ENCODE measurements at regions not wholly inside any gene's neighbourhood (a gene's known extent, or its start where the extent isn't known, plus 50 kb on each side); places are given as distances from the start of the nearest gene placed in this dataset.

DNA sequence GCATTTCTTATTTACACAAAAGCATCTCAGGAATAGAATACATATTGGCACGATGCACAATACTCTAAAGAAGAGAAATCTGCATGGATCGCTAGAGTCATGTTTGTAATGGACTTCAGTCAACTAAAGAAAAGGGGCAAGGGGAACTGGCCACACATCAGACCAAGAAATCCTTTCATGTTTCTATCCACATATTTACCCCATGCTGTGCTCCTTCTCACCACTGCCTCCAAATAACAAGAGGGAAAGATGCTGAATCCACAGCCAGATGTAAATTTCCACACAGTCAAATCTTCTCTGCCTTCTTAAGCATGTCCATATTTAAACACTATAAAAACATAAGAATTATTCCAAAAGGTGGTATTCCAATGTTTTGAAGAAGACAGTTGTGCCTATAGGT, 67.6 kb downstream of the COX18 start:
- Histone ChIP-seq H3K36me3 (ENCODE audit: control insufficient read depth, low read depth, low read length) (no peaks in the 10 kb centered on the region), H3K4me3 (ENCODE audit: low read length) (no peak overlapping the region), H3K9ac (ENCODE audit: low read length) (no peak overlapping the region), H3K27ac (ENCODE audit: low read length) (no peak overlapping the region), H3K9me3 (ENCODE audit: control insufficient read depth, low read depth, low read length) (no peaks in the 10 kb centered on the region), H3K27me3 (ENCODE audit: control insufficient read depth, insufficient read depth, low read length) (no peaks in the 10 kb centered on the region), H3K4me1 (ENCODE audit: control insufficient read depth, low read depth, low read length) (no peaks in the 10 kb centered on the region)

DNA sequence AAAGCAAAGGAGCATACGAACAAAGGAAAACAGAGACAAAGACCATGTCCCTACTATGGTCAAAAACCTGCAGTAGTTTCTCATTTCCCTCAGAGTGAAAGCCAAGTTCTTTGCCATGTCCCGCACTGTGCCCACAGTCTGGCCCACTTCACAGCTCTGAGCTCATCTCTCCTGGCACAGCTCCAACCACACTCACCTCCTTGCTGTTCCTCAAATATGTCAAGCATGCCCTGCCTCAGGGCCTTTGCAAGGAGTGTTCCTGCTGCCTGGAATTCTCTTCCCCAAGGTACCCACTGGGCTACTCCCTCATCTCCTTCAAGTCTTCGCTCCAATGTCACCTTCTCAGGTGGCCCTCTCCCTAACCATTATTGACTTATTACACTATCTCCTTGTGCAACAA, 72.1 kb downstream of the COX18 start:
- H3K9ac ChIP-seq (ENCODE audit: low read length): no peak overlapping the region
- H3K9me3 ChIP-seq (ENCODE audit: control insufficient read depth, low read depth, low read length): no peaks in the 10 kb centered on the region
- H3K4me3 ChIP-seq (ENCODE audit: low read length): no peak overlapping the region
- H3K27ac ChIP-seq (ENCODE audit: low read length): no peak overlapping the region
- no peaks in the 10 kb centered on the region for H3K36me3 ChIP-seq (ENCODE audit: control insufficient read depth, low read depth, low read length)
- no peaks in the 10 kb centered on the region for H3K27me3 ChIP-seq (ENCODE audit: control insufficient read depth, insufficient read depth, low read length)
- no peaks in the 10 kb centered on the region for H3K4me1 ChIP-seq (ENCODE audit: control insufficient read depth, low read depth, low read length)

DNA sequence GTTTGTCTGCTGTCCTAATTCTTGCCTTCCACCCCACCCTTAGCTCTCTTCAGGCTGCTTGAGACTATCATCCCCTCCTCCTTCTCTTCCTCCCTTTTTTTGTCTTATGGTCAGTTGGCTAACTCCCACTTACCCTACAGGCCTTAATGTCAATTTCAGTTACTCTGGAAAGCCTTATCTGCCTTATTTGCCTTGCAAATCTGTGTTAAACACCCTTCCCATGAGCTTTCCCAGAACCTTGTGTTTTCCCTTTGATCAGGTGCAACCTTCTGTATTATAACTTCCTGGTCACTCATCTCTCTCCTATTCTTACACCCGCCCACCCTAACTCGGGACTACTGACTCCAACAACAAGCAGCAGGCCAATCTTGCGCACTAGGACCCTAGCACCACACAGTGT, 74.8 kb downstream of the COX18 start:
- Histone ChIP-seq H3K9me3 (ENCODE audit: control insufficient read depth, low read depth, low read length) (no peaks in the 10 kb centered on the region), H3K27me3 (ENCODE audit: control insufficient read depth, insufficient read depth, low read length) (no peaks in the 10 kb centered on the region), H3K4me1 (ENCODE audit: control insufficient read depth, low read depth, low read length) (no peaks in the 10 kb centered on the region), H3K4me3 (ENCODE audit: low read length) (no peak overlapping the region), H3K27ac (ENCODE audit: low read length) (no peak overlapping the region), H3K36me3 (ENCODE audit: control insufficient read depth, low read depth, low read length) (no peaks in the 10 kb centered on the region), H3K9ac (ENCODE audit: low read length) (no peak overlapping the region)

DNA sequence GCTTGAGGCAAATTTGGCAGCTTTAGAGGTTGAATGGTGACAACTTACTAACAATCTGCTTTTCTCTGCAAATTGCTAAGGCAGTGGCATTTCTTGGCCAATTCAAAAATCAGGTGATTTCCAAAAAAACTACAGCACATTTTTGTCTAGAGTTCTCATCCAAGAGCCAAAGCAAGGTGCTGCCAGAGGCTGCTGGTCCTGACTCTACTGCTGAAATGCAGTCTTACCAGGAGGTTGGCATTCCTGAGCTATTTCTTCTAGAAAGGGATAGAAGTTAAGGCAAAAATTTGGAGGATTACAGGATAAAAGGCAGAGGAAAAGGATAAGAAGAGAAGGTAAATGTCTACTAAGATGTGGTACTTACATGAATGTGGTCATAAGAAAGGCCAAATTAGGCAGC, 75.6 kb downstream of the COX18 start:
- Histone ChIP-seq H3K9ac (ENCODE audit: low read length) (no peak overlapping the region), H3K9me3 (ENCODE audit: control insufficient read depth, low read depth, low read length) (no peaks in the 10 kb centered on the region), H3K4me3 (ENCODE audit: low read length) (no peak overlapping the region), H3K27me3 (ENCODE audit: control insufficient read depth, insufficient read depth, low read length) (no peaks in the 10 kb centered on the region), H3K27ac (ENCODE audit: low read length) (no peak overlapping the region), H3K36me3 (ENCODE audit: control insufficient read depth, low read depth, low read length) (no peaks in the 10 kb centered on the region), H3K4me1 (ENCODE audit: control insufficient read depth, low read depth, low read length) (no peaks in the 10 kb centered on the region)

DNA sequence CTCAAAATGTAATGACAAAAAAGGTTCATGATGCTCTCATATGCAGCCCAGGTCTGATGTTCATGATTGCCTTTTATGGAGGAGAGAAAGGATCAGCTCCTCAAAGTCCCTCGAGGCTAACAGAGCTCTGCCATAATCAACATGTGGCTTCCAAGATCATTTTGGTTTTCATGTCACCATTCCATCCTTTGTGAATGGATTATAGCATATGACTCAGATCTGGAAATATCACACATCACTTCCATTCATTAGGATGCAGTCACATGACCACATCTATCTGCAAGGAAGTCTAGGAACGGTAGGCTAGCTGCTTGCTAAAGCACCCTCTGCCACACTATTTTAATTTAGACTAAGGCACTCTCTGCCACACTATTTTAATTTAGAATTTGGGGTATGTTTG, 77.6 kb downstream of the COX18 start:
- Histone ChIP-seq H3K4me1 (ENCODE audit: control insufficient read depth, low read depth, low read length) (no peaks in the 10 kb centered on the region), H3K4me3 (ENCODE audit: low read length) (no peak overlapping the region), H3K36me3 (ENCODE audit: control insufficient read depth, low read depth, low read length) (no peaks in the 10 kb centered on the region), H3K9me3 (ENCODE audit: control insufficient read depth, low read depth, low read length) (no peaks in the 10 kb centered on the region), H3K27ac (ENCODE audit: low read length) (no peak overlapping the region), H3K9ac (ENCODE audit: low read length) (no peak overlapping the region), H3K27me3 (ENCODE audit: control insufficient read depth, insufficient read depth, low read length) (no peaks in the 10 kb centered on the region)

DNA sequence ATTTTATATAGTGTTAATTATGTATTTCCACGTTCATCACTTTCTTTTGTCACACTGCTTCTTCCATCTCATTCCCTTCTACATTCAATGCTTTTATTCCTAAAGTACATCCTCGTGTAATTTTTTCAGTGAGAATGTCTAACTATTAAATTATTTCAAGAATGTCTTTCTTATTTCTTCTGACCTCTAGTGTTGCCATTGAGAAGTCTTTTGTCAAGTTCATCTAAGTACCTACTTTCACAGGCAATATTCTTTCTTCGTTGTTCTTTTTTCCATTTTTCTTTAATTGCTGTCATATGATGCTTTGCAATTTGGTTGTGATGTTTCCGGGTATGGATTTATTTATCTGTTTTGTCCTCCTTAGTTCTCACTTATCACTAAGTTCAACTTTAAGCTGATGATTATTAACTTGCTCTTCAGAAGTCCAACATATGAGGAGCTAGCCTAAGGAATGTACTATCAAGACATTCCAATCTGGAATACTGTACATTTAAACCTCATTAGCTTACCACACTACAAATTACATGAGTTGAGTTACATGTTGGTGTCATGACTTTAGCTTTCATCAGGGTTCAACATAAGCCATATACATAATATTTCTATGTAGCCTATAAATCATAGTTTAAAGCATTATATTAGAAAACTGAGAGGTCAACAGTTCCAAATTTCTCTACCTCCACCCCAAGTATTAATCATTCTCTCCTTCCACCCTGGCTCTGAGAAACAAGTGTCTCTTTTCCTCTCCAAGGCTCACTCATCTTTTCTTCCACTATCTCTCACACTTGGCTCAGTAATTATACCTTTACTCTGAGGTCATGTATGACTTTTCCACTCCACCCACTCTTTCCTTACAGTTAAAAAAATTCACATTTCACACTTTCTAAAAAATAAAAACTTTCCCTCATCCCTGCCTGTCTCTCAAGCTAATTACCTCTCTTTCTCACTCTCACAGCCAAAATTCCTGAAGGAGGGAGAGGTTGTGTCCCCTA, 81.5 kb downstream of the COX18 start:
- H3K4me1 ChIP-seq (ENCODE audit: control insufficient read depth, low read depth, low read length): peaks cover 17% of the 10 kb centered on the region
- H3K36me3 ChIP-seq (ENCODE audit: control insufficient read depth, low read depth, low read length): no peaks in the 10 kb centered on the region
- H3K27ac ChIP-seq (ENCODE audit: low read length): no peak overlapping the region
- H3K4me3 ChIP-seq (ENCODE audit: low read length): no peak overlapping the region
- no peaks in the 10 kb centered on the region for H3K27me3 ChIP-seq (ENCODE audit: control insufficient read depth, insufficient read depth, low read length)
- no peak overlapping the region for H3K9ac ChIP-seq (ENCODE audit: low read length)
- H3K9me3 ChIP-seq (ENCODE audit: control insufficient read depth, low read depth, low read length): no peaks in the 10 kb centered on the region

DNA sequence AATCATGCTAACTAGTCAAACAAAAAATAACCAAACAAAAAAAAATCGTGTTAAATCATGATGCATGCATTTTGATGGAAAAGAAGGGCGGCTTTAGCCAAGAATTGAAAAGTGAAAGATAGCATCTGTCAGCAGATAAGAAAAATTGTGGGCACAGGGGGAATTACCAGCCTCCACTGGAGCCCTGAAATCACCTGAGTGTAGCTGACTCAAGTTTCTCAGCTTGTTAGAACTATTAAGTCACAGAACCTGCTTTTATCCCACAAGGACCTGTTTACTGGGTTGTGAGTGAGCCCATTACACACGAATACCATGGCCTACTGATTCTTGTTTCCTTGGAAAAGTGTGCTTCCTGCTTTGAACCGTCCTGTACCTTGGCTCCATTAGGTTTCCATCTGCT, 85.2 kb downstream of the COX18 start:
- no peaks in the 10 kb centered on the region for H3K27me3 ChIP-seq (ENCODE audit: control insufficient read depth, insufficient read depth, low read length)
- no peak overlapping the region for H3K27ac ChIP-seq (ENCODE audit: low read length)
- H3K9ac ChIP-seq (ENCODE audit: low read length): no peak overlapping the region
- no peaks in the 10 kb centered on the region for H3K36me3 ChIP-seq (ENCODE audit: control insufficient read depth, low read depth, low read length)
- no peak overlapping the region for H3K4me3 ChIP-seq (ENCODE audit: low read length)
- peaks cover 17% of the 10 kb centered on the region for H3K4me1 ChIP-seq (ENCODE audit: control insufficient read depth, low read depth, low read length)
- no peaks in the 10 kb centered on the region for H3K9me3 ChIP-seq (ENCODE audit: control insufficient read depth, low read depth, low read length)

DNA sequence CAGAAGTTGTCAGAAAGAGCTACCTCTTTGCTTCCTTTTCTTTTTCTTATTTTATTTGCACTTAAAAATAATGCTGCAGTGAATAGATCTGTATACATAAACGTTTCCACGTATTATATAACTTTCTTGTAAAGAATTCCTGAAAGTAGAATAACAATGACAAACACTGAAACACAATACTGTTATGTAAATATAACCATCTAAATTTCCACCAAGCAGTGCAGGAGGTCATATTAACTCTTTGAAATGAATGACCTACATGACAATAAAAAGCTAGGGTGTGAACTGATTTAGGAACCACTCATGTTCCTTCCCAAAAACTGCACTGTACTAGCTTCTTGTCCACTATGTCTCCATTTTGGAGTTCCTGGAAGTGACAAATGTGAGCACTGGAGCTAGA, 85.8 kb downstream of the COX18 start:
- H3K9me3 ChIP-seq (ENCODE audit: control insufficient read depth, low read depth, low read length): no peaks in the 10 kb centered on the region
- no peak overlapping the region for H3K4me3 ChIP-seq (ENCODE audit: low read length)
- H3K9ac ChIP-seq (ENCODE audit: low read length): no peak overlapping the region
- no peak overlapping the region for H3K27ac ChIP-seq (ENCODE audit: low read length)
- H3K36me3 ChIP-seq (ENCODE audit: control insufficient read depth, low read depth, low read length): no peaks in the 10 kb centered on the region
- H3K27me3 ChIP-seq (ENCODE audit: control insufficient read depth, insufficient read depth, low read length): no peaks in the 10 kb centered on the region
- peaks cover 17% of the 10 kb centered on the region for H3K4me1 ChIP-seq (ENCODE audit: control insufficient read depth, low read depth, low read length)

DNA sequence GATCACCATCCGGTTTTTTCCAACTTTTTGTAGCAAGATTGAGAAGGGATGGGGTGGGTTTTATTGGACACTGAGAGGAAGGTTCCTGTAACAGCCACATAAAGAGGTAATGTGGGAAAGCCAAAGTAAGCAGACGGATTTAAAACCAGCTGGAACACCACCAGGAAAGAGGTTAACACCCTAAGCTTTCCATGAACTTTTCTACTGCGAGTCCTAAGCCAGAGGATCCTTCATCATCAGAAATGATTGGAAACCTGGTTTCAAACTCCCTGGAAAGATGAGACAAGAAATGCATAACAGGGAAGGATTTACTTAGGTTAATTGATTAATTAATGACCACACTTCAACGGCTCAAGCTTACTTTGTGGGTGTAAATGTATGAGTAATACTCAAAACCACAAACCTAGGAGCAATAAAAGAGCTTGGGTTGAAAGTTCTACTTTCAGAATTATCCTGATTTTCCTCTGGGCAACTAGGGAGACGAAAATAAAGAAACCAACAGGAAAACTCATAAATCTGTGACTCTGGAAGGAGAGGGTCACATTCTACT, 91.5 kb downstream of the COX18 start:
- Histone ChIP-seq H3K4me3 (ENCODE audit: low read length) (no peak overlapping the region), H3K27ac (ENCODE audit: low read length) (no peak overlapping the region), H3K9me3 (ENCODE audit: control insufficient read depth, low read depth, low read length) (no peaks in the 10 kb centered on the region), H3K27me3 (ENCODE audit: control insufficient read depth, insufficient read depth, low read length) (no peaks in the 10 kb centered on the region), H3K36me3 (ENCODE audit: control insufficient read depth, low read depth, low read length) (no peaks in the 10 kb centered on the region), H3K9ac (ENCODE audit: low read length) (no peak overlapping the region), H3K4me1 (ENCODE audit: control insufficient read depth, low read depth, low read length) (no peaks in the 10 kb centered on the region)

DNA sequence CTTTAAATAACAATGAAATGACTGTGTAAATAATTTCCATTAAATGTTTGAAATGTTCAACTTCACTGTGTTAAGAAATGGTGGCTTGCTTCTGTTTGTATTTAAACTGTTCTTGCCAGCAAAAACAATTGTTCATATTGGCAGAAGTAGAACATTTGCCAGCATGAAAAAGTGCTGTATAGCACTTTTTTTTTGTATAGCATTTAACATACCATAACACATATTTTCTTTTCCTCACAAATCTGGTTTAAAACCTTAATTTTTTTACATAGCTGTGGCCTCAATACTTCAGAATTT, 94.1 kb downstream of the COX18 start:
- Histone ChIP-seq H3K27ac (ENCODE audit: low read length) (no peak overlapping the region), H3K27me3 (ENCODE audit: control insufficient read depth, insufficient read depth, low read length) (no peaks in the 10 kb centered on the region), H3K36me3 (ENCODE audit: control insufficient read depth, low read depth, low read length) (no peaks in the 10 kb centered on the region), H3K9me3 (ENCODE audit: control insufficient read depth, low read depth, low read length) (no peaks in the 10 kb centered on the region), H3K4me1 (ENCODE audit: control insufficient read depth, low read depth, low read length) (no peaks in the 10 kb centered on the region), H3K4me3 (ENCODE audit: low read length) (no peak overlapping the region), H3K9ac (ENCODE audit: low read length) (no peak overlapping the region)

DNA sequence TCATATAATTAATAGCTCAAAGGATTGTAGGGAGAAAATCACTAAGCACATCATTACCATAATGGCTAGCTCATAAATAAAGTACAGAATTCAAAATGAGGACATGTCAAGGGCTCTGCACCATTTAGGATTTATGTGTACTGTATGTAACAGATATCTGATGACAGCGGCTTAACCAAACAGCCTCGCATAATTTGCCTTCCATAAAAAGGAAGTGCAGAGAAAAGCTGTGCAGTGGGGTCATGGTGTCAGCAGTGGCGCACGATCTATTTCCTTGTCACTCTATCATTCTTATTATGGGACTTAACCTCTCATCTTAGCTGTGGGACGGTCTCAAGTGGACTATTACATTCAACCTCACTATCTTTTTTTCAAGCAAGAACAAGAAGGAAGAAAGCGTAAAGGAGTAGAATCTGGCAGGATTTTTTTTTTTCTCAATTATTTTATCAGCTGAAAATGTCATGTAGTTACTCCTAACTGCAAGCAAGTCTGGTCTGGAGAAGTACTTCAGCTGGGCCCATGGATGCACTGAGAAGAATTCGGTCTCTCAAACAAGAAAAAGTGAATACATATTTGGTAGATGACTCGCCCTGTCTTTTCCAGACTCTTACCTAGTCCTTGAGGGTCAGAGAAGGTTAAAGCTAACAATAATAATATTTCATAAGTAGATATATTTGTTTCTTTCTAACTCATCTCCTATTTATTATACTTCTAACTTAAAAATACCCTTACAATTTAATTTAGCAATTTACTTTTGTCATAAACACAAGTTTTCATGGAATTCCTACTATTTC, 94.6 kb downstream of the COX18 start:
- Histone ChIP-seq H3K36me3 (ENCODE audit: control insufficient read depth, low read depth, low read length) (no peaks in the 10 kb centered on the region), H3K27ac (ENCODE audit: low read length) (no peak overlapping the region)

More for the DNA sequence above, 94.6 kb downstream of the COX18 start:
- Histone ChIP-seq H3K4me3 (ENCODE audit: low read length) (no peak overlapping the region), H3K9me3 (ENCODE audit: control insufficient read depth, low read depth, low read length) (no peaks in the 10 kb centered on the region), H3K9ac (ENCODE audit: low read length) (no peak overlapping the region), H3K27me3 (ENCODE audit: control insufficient read depth, insufficient read depth, low read length) (no peaks in the 10 kb centered on the region), H3K4me1 (ENCODE audit: control insufficient read depth, low read depth, low read length) (no peaks in the 10 kb centered on the region)
